Amygdala (tissue), 56 donors: ENCODE measurements at regions not wholly inside any gene's neighbourhood (a gene's known extent, or its start where the extent isn't known, plus 50 kb on each side); places are given as distances from the start of the nearest gene placed in this dataset.

Source experiments
- DNase-seq, 56 donors: peaks; one replicate each; lab custom pipeline; 2025; lab: John Stamatoyannopoulos, UW

DNA sequence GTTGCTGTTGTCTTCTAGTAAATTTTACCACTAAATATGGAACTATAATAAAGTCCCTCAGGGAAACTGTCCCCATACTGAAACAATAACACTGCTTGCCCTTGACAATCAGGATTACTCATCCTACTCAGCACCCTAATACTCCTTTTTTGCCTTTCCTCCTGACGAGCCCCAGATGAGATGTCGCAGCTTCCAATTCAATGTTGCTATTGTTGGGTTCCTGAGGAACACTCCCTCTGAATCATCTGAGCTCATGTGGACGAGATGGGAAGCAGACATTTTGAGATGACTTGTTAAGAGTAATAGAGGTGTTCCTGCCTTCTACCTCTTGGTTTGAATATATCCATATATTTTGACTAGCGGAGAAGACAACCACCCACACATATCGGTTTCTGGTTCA is 187.8 kb upstream of the FAM98A start:
- no peak for DNase-seq

DNA sequence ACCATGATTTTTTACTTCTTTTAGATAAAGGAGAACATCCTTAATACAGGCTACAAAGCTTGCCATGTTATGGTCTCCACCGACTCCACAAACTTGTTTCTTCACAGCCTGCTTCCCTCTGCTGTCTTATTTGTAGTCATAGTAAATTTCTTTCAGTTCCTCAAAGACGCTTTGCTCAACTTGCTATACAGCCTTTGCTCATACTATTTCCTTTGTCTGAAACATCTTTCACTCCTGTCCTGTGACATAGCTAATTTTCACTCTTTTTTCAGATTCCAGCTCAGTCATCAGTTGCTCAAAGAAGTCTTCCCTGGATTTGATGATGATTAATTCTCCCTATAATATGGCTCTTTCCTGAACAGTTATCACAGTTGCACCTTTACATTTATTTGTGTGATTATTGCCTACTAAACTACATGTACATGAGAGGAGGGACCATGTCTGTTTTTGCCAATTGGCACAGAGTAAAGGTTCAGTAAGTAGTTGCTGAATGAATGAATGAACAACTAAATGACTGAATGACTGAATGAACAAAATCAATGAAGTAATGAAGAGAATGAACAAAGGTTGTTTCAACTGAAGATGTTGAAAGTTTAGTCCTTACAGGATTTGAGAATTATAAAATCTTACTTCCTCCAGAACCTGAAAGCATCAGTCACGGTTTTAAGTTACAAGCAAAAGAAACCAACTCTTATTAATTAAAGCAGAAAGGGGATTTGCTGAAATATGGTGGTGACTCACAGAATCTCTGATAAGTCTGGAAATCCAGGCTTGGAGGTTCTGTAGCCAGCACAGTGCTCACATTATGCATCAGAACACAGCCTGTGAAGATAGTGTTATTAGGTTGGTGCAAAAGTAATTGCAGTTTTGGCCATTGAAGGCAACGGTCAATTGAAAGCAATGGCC is 186.4 kb upstream of the FAM98A start:
- no peak for DNase-seq

DNA sequence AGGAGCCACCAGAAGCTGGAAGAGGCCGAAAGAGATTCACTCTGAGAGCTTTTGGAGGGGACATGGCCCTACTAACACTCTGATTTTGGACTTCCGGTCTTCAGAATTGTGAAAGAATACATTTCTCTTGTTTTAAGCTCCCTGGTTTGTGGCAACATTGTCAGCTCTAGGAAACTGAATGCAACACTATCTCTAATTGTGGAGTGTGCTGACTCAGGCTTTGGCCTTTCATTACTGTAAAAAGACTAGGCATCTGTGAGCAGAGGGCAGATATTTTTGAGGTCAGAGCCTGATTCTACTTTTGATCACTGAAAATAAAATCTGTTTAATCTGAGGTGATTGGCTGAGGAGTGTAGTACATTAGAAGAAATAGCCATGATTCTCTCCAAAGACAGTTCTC is 185.4 kb upstream of the FAM98A start:
- no peak for DNase-seq

DNA sequence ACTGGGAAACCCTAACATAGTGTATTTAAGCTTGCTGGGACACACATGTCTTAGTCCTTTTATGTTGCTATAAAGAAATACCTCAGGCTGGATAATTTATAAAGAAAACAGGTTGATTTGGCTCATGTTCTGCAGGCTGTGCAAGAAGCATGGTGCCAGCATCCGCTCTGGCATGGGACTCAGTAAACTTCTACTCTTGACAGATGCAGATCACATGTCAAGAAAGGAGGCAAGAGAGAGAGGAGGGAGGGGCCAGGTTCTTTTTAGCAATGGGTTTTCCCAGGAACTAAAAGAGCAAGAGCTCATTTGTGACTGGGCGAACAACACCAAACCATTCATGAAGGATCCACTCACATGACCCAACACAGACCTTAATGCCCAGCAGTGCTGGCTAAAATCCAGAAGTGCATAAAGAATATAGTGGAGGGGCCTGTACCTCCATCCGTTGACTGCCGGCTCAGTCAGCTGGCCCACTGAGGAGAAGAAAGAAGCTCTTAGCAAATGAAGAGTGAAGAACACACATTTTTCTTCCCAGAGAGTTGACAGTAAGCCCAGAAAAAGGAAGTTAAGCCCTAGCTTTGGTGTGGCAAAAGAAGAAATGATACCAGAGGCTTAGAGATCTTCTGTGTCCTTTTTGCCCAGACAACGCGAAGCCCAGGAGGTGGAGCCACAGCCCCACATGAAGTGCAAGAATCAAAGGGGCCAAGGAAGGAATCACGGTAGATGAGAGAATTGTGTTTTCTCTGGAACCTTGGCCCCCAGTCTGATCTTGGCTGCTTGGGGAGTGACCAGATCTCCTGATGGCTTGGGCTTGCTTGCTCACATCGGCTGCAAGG is 183.5 kb upstream of the FAM98A start:
- DNase-seq, result peak in 6 of 56 donors; percentile 1 to 29 (median 6)

DNA sequence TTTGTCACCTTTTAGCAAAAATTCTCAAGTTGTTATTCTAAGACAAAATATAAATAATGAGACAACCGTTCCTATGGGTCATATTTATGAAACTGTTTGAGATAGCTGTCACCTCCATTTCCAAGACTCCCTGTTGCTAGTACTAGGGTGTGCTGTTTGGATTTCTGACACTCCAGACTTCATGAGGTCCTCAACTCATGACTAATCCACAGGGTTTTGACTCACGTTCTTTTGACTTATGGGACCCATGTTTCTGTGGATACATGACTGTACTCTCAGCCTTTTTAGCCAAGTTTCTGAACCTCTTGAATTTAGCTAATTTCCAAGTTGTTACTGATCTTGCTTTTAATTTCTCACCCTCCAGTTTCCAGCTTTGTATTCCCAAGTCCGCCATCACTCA is 178.7 kb upstream of the FAM98A start:
- no peak for DNase-seq

DNA sequence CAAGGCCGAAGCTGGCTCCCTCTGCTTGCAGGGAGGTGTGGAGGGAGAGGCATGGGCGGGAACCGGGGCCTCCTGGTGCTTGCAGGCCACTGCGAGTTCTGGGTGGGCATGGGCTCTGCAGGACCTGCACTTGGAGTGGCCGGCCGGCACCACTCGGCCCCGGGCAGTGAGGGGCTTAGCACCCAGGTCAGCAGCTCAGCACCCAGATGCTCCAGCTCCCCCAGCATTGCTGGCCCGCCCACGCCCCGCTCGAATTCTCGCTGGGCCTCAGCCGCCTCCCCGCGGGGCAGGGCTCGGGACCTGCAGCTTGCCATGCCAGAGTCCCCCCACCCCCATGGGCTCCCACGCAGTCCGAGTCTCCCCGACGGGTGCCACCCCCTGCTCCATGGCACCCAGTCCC is 176.2 kb upstream of the FAM98A start:
- DNase-seq, result no peak

DNA sequence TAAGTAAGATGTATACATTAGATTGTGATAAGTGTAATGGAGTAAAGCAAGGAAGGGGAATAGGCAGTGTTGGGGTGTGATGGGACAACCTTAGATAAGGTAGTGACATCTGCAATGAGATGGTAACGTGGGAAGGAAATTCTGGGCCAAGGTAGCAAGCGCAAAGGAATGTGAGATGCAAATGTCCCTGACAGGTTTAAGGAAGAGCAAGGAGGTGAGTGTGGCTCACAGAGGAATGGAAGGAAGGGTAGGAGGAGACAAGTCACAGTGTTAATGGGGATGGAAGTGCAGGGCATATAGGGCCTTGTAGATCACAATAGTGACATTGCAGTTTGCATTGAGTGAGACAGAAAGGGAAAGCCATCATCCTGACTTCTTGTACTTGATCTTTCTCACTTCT is 170.9 kb upstream of the FAM98A start:
- DNase-seq, result no peak

DNA sequence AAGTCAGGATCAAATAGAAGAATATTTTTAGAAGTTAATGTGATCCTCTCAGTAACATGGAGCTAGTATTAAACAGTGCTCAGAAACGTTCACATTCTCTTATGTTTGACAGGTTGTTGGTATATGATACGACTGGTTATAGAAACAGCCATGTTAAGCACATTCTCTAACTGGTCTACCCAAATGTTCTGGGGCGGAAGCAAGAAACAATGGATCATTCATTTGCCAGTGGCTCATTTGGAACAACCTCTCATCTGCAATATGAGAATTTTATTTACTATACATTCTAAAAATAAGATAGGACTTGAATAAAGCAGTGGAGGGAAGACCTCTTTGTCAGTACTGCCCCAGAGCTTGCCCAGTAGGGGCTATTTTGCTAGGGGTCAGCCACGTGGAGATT is 167.1 kb upstream of the FAM98A start:
- no peak for DNase-seq

DNA sequence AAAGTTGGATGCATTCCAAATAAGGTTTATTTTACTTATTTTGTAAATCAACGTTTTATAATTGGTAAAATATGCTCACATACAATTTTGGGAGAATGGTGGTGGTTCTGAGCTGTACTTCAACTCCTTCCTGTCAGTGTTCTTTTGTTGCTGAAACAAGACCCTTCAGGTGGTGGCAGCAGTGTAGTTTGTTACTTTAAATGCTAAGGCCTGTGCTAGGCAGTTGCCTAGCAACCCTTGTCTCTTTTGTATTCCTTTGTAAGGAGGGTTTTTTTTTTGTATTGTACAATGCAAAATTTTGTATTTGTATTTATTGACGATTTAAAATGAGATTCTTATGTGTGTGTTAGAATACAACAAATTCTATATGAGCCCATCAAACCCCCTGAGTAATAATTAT is 166.0 kb upstream of the FAM98A start:
- peak in 4 of 56 donors; percentile 4 to 7 (median 6) for DNase-seq

DNA sequence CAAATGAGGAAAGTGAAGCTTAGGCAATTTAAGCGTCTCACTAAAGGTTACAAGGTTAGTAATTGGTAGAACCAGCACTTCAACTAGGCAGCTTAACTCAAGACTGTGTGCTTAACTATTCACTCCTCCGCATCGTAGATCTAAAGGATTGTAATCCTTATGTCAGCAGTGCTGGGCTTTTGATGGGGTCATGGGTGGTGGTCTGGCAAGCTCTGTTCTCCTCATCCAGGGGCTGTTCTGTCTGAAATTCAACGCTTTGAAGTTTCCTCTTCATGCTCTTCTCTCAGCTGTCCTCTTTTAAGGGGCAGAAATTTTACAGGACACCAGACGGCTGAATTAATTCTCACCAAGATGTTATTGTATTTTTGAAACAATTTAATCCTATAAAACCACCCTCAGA is 165.5 kb upstream of the FAM98A start:
- no peak for DNase-seq

DNA sequence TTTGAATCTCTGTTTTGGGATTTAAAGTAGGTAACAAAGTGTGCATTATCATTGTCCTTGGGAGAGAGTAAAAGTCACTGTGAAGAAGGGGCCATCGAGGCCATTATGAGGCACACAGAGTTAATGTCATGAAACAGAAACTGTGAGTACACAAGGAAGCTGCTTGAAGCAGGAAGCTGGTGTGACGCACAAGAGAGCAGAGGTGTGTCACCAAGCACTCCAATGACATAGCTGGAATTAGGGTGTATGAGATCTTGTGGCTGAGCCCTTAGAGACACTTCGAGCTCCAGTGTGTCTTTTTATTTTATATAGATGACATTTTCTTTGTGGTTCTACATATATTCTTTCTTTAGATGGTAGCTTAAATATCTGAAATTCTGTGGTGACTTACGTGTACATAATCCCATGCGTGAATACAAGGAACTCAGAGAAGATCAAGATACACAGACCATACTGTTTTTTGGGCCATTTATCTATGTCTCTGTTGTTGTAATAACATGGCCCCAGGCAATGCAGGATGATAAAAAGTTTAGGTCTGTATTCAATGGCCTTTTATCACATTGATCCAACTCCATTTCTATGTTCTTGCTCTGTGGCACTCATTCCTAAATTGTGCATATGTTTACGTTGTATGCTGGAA is 164.7 kb upstream of the FAM98A start:
- DNase-seq, result no peak

DNA sequence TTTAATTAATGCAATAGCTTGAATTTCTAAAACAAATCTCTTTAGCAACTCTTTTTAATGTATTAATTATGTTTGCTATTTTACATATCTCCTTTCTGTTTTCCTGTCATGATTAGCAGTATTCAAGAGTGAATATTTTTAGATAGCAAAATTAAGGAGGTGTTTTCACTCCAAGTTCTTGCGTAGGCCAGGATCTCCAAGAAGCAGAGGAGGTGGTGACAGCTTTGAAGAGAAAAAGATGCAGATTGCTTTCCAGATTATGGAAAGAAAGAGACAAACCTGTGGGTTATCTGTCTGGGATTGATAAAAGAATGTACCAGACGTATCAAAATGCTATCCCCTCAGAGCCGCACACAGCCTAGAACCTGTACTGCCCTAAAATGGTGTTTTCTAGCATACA is 163.5 kb upstream of the FAM98A start:
- peak in 1 of 56 donors; percentile 13 for DNase-seq

DNA sequence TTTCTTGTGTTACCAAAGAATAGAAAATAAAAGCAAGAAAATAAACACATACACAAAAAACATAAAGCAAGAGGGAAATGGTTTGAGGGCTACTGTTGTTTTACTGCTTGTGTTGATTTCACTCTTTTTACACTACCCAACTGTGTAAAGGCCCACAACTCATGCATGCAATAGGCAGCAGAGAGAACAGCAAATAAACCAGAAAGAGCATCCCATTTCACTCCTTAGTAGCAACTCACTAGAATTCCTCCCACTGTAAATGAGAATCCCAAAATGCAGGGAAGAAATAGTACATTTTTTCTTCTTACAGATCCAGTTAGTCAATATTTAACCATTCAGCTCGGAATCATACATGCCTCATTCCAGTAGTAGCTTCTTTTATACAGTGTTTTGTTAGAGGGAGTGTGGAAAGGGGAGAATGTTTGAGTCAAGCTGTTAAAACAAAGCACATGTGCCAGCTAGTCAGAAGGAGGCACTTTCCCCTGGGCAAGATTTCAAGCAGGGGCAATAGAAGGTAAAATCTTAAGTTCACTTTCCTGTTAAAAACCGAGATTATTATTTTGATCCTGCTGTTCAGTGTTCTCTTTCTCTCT is 147.2 kb upstream of the FAM98A start:
- DNase-seq, result no peak

DNA sequence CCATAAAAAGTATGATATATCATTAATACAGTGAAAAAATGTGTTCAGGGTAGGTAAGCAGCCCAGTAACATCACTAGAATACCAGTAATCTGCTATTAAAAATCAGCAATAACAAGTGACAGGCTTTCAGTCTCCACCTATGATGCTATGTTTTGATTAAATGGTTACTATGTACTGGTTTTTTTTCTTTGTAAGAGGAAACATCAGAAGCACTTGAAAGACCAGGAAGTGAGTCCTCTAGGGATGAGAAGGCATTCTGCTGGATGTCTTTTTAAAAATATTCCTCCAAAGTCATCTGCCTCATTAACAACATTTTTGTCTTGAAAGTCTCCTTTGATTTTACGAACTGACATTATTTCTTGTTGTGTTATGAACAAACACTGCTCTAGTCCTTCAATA is 136.0 kb upstream of the FAM98A start:
- no peak for DNase-seq

DNA sequence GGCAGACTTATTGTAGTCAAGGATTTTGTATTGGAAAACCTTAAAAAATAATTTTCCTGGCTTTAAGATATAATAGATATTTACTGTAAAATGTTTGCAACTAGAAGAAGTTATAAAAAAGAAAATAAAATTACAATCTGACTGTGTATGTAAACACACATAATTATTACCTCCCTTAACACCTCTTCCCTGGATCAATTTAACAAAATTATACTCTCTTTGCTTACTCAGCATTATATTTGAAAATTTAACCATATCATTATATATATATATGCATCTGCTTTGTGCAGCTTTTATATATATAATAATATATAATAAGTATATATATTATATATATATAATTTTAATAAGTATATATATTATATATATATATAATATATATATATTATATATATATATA is 131.7 kb upstream of the FAM98A start:
- no peak for DNase-seq

DNA sequence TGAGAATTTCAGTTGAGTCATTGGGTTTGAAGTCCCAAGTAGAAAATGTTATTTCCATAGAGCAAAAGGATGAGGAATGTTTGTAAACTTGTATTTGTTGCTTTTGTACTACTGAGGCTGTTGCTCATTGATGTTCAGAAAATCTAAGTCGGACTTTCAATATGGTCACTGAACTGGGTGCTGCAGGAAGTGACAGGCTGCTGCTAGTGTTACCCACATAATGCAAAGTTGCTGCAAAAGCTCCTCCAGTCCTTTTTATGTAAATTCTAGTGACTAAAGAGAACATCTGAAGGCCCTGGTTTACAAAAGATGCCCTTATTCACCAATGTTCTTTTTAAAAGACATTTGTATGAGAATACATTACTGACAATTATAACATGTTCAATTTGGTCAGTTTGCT is 131.1 kb upstream of the FAM98A start:
- no peak for DNase-seq

DNA sequence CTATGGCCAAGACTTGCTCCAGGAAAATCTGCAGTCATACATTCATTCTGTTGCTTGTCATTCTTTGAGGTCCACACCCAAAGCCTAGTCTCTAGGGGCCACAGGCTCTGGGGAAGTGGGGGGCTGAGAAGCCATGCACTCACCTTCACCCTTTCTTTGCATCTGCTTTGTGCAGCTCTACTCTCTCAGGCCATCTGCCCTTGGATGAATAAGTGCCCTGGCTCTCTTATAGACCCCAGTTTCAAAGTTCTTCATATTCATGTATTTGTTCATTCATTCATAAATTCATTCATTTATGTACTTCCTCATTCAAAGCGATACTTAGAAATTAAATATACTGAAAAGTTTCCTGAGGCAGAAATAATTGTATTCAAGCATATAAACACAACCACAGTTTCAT is 130.3 kb upstream of the FAM98A start:
- DNase-seq, result no peak

DNA sequence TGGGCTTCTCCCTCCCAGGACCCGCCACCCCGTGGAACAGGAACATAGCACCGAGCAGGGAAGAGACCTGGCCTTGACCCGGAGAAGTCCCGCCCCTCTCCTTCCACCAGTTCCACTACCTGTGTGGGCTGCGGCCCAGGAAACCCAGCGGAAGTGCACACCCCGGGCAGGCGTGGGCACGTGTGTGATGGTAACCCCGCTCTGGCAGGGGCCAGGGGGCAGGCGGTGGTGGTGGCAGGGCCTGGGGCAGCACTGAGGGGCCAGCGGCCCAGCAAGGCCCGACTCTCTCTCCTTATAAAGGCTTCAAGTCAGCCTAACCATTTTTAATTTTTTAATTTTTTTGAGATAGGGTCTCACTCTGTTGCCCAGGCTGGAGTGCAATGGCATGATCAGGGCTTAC is 129.0 kb upstream of the FAM98A start:
- DNase-seq, result no peak

DNA sequence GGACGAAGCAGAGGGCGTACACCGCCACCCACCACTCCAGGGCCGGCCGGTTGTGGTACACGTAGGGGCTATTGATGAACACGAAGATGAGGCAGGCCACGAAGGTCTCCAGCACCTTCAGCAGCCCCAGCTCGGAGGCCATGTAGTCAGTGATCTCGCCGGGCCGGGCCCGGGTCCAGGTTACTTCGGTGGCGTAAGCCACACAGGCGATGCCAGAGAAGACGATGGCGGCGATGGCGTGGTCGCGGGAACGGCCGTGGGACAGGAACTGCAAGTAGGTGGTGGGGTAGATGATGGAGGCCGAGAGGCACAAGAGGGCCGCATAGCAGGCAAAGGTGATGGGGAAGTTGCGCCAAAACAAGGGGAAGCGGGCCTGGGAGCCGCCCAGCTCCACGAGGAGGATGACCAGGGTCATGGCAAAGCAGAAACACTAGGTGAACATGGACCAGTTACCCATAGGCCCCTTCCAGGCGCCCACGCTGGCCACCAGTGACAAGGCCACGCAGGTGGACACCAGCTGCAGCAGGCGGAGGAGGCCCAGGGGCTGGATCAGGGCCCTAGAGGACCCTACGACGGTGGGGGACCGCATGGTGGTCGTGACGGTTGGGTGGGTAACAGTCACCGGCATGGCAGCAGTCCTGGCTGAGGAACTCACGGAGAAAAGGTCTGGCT is 128.4 kb upstream of the FAM98A start:
- no peak for DNase-seq

DNA sequence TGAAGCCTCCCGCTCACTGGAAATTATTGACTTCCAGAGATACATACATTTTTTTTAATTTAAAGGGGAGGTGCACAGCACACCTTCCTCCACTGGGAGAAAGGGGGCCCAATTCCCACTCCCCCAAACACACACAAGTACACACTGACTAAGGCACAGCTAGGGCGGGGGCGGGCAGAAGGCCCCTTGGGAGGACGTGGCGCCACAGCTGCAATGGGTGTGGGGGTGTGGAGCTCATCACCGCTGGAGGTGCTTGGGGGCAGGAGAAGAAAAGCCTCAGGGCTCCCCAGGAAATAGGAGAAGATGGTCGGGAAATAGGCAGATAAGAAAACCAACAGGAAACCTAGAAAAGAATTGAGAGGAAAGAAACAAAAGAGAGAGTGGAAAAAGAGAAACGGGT is 127.3 kb upstream of the FAM98A start:
- no peak for DNase-seq
